Thymus (tissue), 11 donors: ENCODE measurements at regions not wholly inside any gene's neighbourhood (a gene's known extent, or its start where the extent isn't known, plus 50 kb on each side); places are given as distances from the start of the nearest gene placed in this dataset.

Source experiments
- DNase-seq, 9 donors: peaks; one replicate each; pipeline ENCODE4 v3.0.0-alpha.2; 2013; ENCODE audit warnings: low spot score in 9 of 9, low read depth in 6 of 9, missing footprints in 1 of 9
- H3K27ac ChIP-seq, 2 donors: one replicate each; pipeline ENCODE4 v1.5.1; 2013; ENCODE audit warnings: control low read depth in 1 of 2, low read depth in 1 of 2, low read length in 1 of 2, mild to moderate bottlenecking in 1 of 2, moderate library complexity in 1 of 2
- H3K27me3 ChIP-seq, 2 donors: one replicate each; pipeline ENCODE4 v1.5.1; 2013; ENCODE audit warnings: low read length in 1 of 2; ENCODE audit not compliant: control insufficient read depth in 2 of 2, insufficient read depth in 1 of 2
- H3K36me3 ChIP-seq, 2 donors: one replicate each; pipeline ENCODE4 v1.5.1; 2013; ENCODE audit warnings: low read length in 1 of 2, mild to moderate bottlenecking in 1 of 2, moderate library complexity in 1 of 2; ENCODE audit not compliant: control insufficient read depth in 2 of 2, insufficient read depth in 2 of 2
- H3K4me1 ChIP-seq, 2 donors: one replicate each; pipeline ENCODE4 v1.5.1; 2013; ENCODE audit warnings: low read length in 2 of 2; ENCODE audit not compliant: control insufficient read depth in 2 of 2, insufficient read depth in 2 of 2
- H3K4me3 ChIP-seq, 2 donors: one replicate each; pipeline ENCODE4 v1.5.1; 2013; ENCODE audit warnings: low read length in 2 of 2, control low read depth in 1 of 2, mild to moderate bottlenecking in 1 of 2
- H3K9me3 ChIP-seq, 2 donors: one replicate each; pipeline ENCODE4 v1.5.1; 2013; ENCODE audit warnings: low read length in 1 of 2, mild to moderate bottlenecking in 1 of 2; ENCODE audit not compliant: control insufficient read depth in 2 of 2, insufficient read depth in 1 of 2
- WGBS: extraction: QIAGEN DNeasy Blood & Tissue Kit; methylation state at CpG from one replicate; pipeline ENCODE4 v1.1.7; 2013; 5-methylcytosine and 5-hydroxymethylcytosine counted together
- donor health status: healthy.

DNA sequence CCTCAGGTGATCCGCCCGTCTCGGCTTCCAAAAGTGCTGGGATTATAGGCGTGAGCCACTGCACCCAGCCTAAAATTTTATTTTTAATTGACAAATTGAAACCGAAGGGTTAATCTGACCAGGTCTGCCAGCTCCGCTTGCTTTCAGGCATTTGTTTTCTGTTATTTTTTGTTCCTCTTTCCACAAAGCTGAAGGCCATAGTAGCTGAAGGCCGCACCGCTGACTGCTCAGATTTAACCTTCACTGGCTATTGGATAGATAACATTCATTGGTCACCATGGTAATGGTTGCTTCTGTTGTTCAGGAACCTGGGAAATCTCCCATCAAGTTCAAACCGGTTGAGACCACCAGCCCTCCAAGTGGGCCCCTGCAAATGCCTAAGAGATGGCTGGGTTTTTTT is 124.5 kb upstream of the USP29 start:
- Histone ChIP-seq H3K27me3 (no peaks in the 10 kb centered on the region), H3K36me3 (no peaks in the 10 kb centered on the region), H3K4me1 (no peaks in the 10 kb centered on the region), H3K9me3 (peaks cover 7 to 13% of the 10 kb centered on the region in 2 donors), H3K27ac (no peak overlapping the region), H3K4me3 (no peak overlapping the region)
- DNase-seq = no peak
- WGBS = 63% methylated on average over 9 of the region's 9 CpGs

DNA sequence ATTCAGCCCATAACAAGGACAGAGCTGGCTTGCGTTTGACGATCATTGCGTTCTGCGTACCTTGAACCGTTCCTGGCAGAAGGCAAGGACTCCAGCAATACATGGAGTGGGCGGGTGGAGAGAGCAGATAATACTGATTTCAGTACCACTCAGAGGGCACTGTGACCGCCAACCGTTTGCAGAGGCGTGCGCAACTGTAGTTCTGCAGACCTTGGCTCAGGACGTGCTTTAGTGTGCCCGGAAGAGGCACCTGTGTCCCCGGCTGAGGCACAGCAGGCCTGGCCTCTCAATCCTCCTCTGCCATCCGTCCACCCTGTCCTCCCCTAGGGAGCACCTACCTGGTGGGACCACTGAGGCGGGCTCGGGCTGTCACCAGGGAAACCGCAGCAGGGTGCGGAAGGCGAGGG is 117.6 kb upstream of the USP29 start:
- no peaks in the 10 kb centered on the region for H3K36me3 ChIP-seq
- H3K27me3 ChIP-seq = no peaks in the 10 kb centered on the region
- peaks cover 10 to 16% of the 10 kb centered on the region in 2 donors for H3K9me3 ChIP-seq
- WGBS = 92% methylated on average over 19 of the region's 19 CpGs
- H3K4me1 ChIP-seq = no peaks in the 10 kb centered on the region
- H3K4me3 ChIP-seq = no peak overlapping the region
- no peak for DNase-seq
- H3K27ac ChIP-seq = no peak overlapping the region

DNA sequence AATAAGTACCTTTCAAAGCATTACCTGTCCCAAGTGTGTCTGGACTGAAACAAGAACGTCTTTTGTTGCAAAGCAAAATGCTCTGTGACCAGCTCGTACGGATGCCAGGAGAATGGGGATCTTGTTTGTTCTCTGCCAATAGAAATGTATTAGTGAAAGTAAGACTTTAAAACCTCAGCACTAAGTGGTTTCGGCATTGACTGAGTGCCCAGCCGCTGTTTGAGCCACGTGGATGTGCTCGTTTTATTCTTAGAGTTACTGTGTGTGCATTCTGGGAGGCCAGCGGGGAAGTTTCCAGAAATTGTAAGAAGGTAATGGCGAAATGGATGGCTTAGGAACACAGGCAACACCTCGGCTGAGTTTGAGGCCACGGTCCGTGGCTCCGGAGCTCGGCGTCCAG is 117.1 kb upstream of the USP29 start:
- Histone ChIP-seq H3K9me3 (peaks cover 10 to 16% of the 10 kb centered on the region in 2 donors), H3K4me3 (no peak overlapping the region), H3K27me3 (no peaks in the 10 kb centered on the region), H3K4me1 (no peaks in the 10 kb centered on the region), H3K36me3 (no peaks in the 10 kb centered on the region), H3K27ac (no peak overlapping the region)
- DNase-seq = no peak
- WGBS = 91% methylated on average over 15 of the region's 15 CpGs

DNA sequence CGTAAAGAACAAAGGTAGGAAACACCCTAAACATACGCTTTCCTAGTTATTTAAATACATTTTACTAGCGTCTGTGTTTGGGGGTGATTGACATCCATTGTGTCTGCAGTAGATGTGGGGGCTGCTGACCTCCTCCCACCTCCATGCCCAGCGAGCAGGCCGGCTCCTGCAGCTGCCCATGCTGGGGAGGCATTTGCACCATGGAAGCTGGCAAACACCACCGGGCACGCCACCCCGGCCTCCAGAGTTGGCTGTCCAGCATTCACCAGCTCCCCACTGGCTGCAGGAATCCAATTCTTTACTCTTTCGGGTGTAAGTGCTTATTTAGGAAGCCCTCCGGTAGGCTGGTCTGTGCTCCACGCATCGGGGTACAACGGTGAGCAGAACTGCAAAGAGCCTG is 115.4 kb upstream of the USP29 start:
- Histone ChIP-seq H3K27me3 (no peaks in the 10 kb centered on the region), H3K36me3 (no peaks in the 10 kb centered on the region), H3K9me3 (peaks cover 11 to 16% of the 10 kb centered on the region in 2 donors), H3K27ac (no peak overlapping the region), H3K4me3 (no peak overlapping the region), H3K4me1 (no peaks in the 10 kb centered on the region)
- no peak for DNase-seq
- WGBS = 91% methylated on average over 13 of the region's 13 CpGs

DNA sequence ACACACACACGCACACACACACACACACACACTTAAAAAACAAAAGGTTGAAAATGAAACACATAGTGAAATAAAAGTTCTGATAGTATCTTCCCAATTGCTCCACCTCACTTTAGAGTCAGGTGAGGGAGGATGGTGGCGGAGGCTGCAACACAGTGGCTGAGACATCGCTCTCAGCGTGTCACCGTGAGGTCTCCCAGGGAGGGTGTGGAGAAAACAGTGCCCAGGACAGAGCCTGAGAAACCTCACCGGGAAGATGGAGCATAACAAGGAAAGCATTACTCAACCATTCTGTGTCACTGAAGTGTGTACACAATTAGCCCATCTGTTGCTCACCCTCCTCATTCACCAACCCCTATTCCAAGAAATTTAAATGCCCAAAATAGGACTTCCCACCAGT is 111.4 kb upstream of the USP29 start:
- H3K27ac ChIP-seq = no peak overlapping the region
- DNase-seq = no peak
- no peaks in the 10 kb centered on the region for H3K36me3 ChIP-seq
- WGBS = 87% methylated on average over 6 of the region's 6 CpGs
- no peak overlapping the region for H3K4me3 ChIP-seq
- no peaks in the 10 kb centered on the region for H3K4me1 ChIP-seq
- peaks cover 4 to 5% of the 10 kb centered on the region in 2 donors for H3K9me3 ChIP-seq
- H3K27me3 ChIP-seq = no peaks in the 10 kb centered on the region

DNA sequence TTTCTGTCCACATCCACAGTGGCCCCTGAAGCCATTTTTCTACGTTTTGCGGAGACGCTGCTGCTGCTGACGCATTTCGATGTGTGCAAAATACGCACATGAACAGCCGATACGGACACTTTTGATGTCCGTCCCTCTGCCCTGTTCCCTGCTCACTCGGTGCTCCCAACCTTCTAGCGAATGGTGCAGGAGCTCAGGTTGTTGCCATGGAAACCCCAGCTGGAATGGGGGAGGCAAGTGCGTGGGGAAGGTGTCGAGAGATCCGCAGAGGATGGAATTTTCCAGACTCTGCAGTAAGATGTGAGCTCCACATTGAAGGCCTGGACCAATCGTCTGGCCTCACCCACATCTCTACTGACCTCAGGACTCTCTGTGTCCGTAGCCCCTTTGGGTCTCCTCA is 109.2 kb upstream of the USP29 start:
- Histone ChIP-seq H3K27me3 (no peaks in the 10 kb centered on the region), H3K4me1 (no peaks in the 10 kb centered on the region), H3K9me3 (peaks cover 0 to 4% of the 10 kb centered on the region in 2 donors), H3K27ac (no peak overlapping the region), H3K4me3 (no peak overlapping the region), H3K36me3 (no peaks in the 10 kb centered on the region)
- WGBS = 82% methylated on average over 16 of the region's 16 CpGs
- no peak for DNase-seq

DNA sequence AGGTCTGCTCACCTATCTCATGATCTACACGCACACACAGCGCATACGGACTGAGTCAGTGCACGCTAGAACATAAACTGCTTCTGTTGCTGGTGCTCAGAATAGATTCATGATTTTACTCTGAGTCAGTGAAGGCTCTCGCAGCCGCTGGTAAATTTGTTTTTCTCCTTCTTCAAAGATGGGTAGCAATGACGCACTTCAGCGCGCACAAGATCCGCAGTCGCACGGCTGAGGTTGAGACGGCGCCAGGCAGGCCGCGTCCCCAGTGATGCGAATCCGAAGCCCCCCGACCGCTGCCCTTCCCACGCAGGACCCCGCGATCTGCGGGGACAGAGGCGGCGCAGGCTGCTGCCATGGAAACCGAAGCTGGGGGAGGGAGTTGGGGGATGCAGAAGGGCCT is 103.7 kb upstream of the USP29 start:
- Histone ChIP-seq H3K27me3 (no peaks in the 10 kb centered on the region), H3K9me3 (peaks cover 5 to 9% of the 10 kb centered on the region in 2 donors), H3K4me1 (no peaks in the 10 kb centered on the region), H3K27ac (no peak overlapping the region), H3K36me3 (no peaks in the 10 kb centered on the region), H3K4me3 (no peak overlapping the region)
- WGBS = 88% methylated on average over 27 of the region's 27 CpGs
- no peak for DNase-seq

DNA sequence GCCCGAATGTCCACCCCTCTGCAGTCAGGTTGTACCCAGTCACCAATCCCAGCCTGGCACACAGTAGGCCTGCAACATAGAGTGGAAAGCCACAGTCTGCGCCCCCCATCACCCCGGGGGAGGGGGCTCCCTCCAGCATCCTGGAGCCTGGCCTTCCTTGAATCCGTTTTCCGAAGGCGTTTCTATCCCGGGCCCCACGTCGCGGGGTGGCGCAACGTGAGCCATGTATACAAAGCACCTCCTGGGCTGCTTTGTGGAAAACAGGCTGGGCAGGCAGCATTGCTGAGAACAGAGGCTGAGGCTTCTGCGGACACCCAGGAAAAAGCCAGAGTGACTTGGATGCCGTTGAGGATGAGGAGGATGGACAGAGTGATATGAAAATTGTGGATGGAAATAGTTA is 103.3 kb upstream of the USP29 start:
- DNase-seq = no peak
- WGBS = 75% methylated on average over 14 of the region's 14 CpGs
- H3K9me3 ChIP-seq = peaks cover 7 to 9% of the 10 kb centered on the region in 2 donors

DNA sequence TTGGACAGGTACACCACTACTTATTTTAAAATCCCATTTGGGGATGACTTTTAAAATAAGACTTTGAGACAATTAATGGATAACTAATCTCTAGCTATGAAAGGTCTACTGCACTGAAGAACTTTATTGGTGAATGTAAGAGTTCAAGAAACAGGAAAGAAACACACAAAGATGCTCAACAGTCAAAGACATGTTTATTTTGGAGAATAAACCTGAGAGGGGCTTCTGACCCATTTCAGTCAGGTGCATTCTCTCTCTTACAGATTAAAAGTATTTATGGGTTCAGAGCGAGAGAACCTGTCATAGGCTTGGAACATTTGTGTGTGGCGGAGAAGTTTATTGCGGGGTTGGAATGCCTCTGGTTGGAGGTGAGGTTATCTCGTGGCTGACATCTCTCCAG is 94.3 kb upstream of the USP29 start:
- 92% methylated on average over 4 of the region's 4 CpGs for WGBS

More for the DNA sequence above, 103.3 kb upstream of the USP29 start:
- Histone ChIP-seq H3K27me3 (no peaks in the 10 kb centered on the region), H3K27ac (no peak overlapping the region), H3K36me3 (no peaks in the 10 kb centered on the region), H3K4me3 (no peak overlapping the region), H3K4me1 (no peaks in the 10 kb centered on the region)

DNA sequence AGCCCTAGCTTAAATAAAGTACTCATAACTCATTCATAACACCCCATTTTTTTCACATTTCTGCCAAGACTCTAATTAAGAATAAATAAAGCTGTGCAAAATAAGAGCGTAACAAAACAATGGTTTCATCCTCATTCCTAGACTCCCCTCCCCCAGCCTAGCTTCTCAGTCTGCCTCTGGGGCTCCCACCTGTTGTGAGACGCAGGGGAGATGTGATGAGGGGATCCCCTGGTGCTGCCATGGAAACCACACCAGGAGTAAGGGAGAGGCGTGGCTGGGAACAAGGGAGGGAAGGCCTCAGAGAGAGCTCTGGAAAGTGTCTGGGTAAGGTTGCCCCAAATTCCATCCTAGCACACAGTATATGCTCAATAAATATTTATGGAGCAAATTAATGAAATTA is 93.3 kb upstream of the USP29 start:
- Histone ChIP-seq H3K27ac (no peak overlapping the region), H3K27me3 (no peaks in the 10 kb centered on the region), H3K4me3 (no peak overlapping the region), H3K36me3 (no peaks in the 10 kb centered on the region), H3K9me3 (peaks cover 5 to 6% of the 10 kb centered on the region in 2 donors), H3K4me1 (no peaks in the 10 kb centered on the region)
- no peak for DNase-seq
- WGBS = 88% methylated on average over 3 of the region's 3 CpGs

More for the DNA sequence above, 94.3 kb upstream of the USP29 start:
- Histone ChIP-seq H3K27ac (no peak overlapping the region), H3K4me3 (no peak overlapping the region), H3K27me3 (no peaks in the 10 kb centered on the region), H3K9me3 (peaks cover 6 to 7% of the 10 kb centered on the region in 2 donors), H3K36me3 (no peaks in the 10 kb centered on the region), H3K4me1 (no peaks in the 10 kb centered on the region)
- no peak for DNase-seq
